Left forelimb (tissue), 1 donor: ENCODE measurements at regions not wholly inside any gene's neighbourhood (a gene's known extent, or its start where the extent isn't known, plus 50 kb on each side); places are given as distances from the start of the nearest gene placed in this dataset.

ENCODE experiments used
- DNase-seq: peaks from one replicate; pipeline ENCODE4 v3.0.0-alpha.2; 2018; ENCODE audit warnings: low spot score

DNA sequence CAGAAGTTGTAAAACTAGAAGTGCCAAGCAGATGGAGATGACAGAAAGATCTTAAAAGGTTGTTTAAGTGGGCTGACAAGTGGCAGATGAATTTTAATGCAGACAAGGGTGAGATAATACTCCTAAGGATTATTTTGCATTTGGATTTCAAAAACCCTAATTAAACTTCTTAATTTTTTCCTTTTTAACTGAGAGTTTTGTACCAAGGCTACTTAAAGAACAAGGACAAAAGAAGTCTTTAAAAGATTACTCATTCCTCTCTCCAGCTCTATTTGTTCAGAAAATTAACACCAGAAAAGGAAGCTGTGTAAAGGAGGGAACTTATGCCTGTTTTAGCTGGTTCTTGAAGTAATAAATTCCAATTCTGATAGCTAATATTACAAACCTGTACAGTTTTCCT, 275.4 kb downstream of the ETNK1 start:
- no peak for DNase-seq

DNA sequence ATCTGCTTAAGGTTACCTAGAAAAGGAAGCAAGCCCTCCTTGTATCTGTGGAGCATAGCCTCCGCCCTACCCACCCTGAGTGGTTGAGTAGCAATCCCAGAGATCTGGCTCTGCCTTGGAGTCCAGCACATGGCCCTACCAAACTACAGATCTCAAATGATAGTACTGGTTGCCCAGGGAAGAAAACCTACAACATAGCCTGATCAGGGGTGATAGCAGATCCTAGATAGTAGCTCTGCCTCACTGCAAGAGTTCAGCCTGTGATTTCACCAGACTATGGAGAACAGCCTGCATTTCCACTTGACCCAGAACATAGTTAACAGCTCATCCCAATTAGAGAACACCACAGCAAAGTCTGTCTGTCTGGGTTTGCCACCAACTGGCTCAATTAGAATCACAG, 279.5 kb downstream of the ETNK1 start:
- DNase-seq, result no peak

DNA sequence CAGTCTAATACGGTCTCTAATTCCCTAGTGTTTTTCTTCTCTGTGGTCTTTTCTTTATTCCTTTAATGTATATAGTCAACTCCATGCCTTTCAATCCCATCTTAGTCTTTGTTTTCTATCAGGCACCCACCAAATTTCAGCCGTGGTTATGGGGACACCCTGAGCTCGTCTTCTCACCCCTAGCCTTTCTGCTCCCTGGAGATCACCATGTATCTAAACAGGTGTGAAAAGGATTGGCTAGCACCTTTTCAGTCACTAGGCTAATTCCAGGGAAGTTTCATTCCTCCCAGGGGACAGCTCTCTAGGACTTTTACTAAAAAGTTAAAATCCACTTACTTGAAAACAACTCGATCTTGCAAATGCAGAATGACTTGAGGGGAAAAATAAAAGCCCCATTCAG, 291.3 kb downstream of the ETNK1 start:
- DNase-seq, result no peak

DNA sequence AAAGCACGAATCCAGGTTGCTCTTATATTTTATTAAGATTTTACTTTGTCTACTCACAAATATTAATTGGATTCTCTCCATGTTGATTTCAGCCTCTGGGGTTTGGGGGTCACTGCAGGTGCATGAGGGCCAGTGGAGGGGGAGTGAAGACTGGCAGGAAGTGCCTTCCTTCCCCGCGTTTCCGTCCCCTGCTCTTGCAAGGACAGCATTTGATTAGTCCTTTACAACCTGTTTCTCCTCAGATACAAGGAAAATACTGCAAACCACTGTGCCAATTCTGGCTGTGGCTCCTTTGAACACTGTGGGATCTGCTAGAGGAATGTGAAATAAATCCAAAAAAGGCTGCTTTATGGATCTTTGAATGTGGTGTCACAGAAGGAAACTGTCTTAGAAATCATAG, 291.8 kb downstream of the ETNK1 start:
- no peak for DNase-seq

DNA sequence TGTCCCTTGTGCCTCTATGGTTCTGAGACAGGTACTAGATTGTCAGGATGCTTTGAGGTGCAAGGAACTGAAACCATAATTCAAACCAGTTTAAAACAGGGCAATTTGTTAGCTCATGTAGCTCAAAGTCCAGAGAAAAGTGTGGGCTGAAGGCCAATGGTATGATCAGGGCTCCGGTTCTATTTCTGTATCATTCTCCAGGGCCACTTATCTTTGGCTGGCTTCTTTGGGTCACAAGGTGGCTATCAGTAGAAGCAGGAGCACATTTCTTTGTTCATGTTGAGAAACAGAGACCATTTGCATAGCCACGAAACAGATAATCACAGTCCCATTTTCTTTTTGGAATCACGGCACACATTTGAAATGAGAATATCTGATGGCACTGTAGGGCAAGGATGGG, 294.9 kb downstream of the ETNK1 start:
- DNase-seq, result no peak

DNA sequence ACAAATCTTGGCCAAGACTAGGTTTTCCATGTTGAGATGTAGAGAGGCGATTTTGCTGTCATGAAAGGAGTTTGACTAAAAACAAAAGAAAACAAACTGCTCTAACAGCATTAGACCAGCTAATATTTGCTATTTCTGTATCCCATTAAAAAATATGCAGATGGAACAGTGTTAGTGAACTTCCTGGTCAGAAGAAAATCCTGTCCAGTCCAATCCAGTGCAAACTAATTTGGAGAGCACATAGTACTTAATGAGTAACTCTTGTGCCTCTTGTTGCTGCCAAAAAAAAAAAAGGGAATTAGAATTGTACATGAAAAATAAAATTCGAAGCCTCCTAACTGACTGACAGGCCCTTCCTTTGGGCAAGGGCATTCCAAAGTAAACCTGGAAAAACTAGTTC, 298.8 kb downstream of the ETNK1 start:
- no peak for DNase-seq

DNA sequence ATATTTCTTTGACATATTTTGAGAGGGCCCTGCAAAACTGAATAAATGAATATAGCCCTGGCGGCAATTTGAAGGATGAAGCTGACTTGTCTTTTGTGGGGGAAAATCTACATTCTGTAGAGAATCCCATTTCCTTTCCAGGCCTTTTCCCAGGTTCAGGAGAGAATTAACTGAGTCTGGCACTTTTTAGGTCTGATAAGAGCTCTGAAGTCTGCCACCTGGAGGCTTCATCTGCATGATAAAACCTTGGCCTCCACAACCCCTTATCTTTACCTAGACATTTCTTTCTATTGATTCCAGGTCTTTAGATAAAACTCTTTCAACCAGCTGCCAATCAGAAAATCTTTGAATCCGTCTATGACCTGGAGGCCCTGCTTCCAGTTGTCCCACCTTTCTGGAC, 299.4 kb downstream of the ETNK1 start:
- no peak for DNase-seq

DNA sequence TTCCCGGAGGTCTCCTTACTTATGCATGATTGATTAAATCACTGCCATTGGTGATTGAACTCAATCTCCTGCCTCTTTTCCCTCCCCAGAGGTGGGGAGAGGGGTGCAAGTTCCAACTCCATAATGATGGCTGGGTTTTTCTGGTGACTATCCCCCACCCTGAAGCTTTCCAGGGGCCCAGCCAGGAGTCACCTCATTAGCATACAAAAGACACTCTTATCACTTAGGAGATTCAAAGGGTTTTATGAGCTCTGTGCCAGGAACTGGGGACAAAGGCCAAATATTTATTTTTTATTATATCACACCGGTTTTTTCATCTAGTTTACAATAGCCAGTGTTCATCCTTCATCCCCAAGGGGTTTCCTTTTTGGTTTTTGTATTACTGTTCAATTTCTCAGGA, 300.7 kb downstream of the ETNK1 start:
- no peak for DNase-seq

DNA sequence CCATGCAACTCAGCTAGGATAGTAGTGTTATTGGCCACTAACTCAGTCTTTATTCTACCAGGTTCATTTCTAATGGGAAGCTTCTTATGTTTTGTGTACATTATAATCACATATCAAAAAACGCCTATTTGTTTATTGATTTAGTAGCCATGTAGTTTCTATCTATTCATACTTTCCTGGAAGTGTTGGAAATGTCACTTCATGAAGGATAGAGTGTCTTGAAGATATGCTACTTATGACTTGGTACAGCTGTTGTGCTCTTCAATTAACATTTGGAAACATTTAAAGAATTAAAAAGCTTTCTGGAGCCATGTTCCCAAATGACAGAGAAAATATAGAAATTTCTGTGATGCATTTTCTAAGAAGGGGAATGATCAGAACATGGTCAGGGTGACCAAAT, 307.5 kb downstream of the ETNK1 start:
- DNase-seq, result no peak

DNA sequence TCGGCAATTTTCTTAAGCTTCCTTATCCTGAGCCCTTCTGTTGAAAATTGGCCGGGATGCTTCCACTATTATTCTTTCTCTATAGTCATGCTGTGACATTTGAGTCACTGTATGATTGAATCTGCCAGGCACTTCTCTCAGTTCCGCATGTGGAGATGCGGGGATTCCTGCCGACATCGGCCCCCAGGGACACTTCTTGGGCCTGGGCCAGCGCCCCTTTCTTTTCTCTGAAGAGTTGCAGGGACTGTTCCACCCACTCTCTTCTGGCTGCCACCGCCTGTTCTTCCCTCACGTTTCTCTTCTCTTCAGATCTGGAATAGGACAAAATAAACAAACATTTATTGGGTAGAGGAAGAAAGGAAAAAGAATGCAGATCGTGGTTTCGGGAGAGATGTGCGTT, 310.1 kb downstream of the ETNK1 start:
- no peak for DNase-seq

DNA sequence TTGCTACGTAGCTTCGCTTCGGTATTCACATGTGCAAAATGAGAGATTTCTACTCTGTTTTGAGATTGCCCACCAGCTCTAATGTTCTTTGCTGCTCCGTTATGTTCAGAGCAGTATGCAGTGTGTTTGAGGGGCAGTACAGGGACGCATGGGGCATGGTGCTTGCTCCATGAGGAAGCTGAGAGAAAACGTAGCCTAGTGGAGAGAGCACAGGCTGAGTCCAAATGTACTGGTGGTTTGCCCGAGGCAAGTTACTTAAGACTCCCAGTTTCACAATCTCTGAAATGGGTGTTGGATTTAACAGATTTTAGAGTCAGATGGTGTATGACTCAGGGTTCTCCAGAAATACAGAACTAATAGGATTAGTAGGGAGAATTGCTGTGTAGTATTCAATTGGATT, 310.5 kb downstream of the ETNK1 start:
- DNase-seq, result no peak

DNA sequence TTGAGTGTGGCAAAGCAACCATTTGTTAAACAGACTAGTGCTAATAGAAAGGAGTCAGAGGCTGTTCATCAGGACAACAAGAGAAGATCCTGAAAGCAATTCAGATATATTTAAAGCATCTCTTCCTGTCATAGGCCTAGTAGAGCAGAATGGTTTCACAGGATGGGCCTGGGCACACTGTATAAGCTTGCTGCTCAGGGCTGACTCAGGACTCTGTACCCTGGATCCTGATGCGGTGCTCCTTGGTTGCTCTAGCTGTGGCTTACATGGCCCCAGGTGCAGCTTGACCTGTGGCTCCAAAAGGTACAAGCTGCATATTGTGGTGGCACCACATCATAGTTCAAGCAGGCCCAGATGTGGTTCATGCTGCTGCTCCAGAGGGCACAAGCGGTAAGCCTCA, 313.4 kb downstream of the ETNK1 start:
- no peak for DNase-seq

DNA sequence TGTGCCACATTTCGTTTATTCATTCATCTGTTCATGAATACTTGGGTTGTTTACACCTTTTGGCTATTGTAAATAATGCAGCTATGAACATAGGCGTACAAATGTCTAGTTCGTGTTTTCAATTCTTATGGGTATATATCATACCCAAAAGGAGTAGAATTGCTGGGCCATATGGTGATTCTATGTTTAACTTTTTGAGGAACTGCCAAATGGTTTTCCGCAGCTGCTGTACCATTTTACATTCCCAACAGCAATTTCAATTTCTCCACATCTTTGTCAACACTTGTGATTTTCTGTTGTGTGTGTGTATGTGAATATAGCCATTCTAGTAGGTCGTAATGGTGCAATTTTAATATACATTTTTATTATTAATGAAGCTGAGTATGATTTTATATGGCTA, 326.2 kb downstream of the ETNK1 start:
- no peak for DNase-seq

DNA sequence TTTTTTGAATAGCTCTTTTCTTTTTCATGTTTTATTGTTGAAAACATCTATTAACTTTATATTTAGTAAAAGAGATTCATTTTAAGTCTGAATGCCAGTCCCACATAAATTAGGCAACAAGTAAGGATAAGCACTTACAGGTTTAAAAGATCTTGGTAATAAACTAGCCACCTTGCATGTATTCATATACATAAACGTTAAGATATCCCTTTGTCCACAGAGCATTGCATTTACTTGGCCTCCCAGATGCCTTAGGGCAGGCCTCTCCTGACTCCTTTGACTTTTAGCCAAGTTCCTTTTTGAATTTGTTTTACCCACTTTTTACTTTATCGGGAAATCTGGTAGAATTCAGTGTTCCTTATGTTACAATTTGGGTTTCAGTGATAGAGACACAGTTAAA, 331.7 kb downstream of the ETNK1 start:
- DNase-seq, result no peak

DNA sequence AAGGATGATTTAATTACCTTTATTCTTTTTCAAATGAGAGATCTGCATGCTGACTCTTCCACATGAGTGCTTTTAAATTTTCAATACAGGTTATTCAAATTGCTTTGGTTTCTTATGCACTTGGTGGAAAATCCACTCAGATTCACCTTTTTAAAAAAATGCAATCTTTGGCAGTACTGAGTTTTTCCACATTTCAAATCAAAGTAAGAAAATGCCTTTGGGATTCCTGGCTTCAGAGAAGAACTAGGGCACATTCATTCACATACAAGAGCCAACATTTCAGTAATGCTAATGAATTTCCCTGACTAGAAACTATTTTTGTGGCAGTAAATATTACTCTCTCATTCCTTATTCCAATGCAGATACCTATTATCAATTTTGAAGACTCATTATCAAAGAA, 342.2 kb downstream of the ETNK1 start:
- no peak for DNase-seq

DNA sequence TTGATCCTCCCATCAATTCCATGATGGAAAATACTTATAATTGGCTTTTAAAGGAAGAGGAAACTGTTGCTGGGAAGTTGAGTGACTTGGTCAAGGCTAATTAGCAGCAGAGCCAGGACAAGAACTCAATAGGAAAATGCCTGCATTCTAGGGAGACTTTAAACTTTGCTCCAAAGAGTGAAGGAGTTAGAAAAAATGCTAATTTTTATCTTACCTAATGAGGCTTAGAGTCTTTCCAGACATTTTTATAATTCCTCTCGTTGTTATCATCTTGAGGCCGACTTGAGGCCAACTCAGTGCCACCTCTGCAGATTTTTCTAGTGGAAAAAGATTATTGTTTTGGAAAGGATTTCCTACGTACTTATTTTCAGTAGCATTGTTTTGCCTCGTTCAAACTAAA, 344.6 kb downstream of the ETNK1 start:
- DNase-seq, result no peak

DNA sequence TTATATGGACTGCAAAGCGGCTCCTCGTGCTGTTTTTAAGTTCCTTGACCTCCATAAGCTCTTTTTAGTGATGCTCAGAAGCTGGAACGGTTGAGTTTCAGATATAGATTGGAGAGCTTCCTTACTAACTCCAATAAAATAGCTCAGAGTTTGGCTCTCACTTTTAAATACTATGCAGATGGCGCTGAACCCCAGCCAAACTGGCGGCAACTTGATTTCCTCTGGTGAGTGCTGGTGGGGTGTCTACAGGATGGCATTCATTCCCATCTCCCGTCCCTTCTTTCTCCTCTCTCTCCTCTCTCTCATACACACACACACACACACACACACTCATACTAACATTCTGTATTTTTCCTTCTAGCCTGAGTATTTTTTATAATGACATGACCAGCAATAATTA, 346.3 kb downstream of the ETNK1 start:
- DNase-seq, result no peak

DNA sequence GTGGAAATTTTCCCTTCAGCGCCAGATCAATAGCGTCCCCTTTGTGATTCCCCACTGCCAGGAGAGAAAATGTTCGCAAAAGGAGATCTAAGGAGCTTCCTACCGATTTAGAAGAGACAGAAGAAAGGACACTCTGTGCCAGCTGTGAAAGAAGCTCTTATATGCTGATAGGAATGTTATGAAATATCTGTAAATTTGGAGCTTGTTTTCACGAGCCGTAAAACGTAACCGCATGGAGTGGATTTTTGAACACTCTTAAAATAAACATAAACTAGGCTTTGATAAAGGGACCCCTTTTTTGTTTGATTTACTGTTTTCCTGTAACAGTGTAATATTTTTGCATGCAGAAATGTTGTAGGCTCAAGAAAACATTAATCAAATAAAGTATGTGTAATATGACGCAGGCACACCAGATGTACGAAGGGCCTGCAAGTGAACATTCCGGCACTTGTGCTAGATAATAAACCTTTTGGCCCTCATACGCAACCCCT, 346.8 kb downstream of the ETNK1 start:
- DNase-seq, result no peak

DNA sequence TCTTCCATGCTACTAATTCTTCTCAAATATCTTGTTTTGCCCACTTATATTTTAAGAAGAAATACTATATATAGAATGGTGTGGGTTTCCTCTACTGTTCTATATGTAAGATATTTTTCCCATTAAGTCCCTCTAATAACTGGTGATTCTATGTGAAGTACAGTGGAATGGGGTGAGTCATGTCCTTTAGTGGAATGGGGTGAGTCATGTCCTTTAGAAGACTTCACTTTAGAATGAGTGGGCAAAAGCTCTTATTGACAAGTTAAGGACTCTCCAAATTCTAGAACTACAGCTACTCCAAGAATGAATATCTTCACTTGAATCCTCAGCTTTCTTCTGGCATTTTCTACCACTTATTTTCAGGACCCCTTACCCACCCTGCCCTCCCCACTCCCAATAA, 349.9 kb downstream of the ETNK1 start:
- DNase-seq, result no peak

DNA sequence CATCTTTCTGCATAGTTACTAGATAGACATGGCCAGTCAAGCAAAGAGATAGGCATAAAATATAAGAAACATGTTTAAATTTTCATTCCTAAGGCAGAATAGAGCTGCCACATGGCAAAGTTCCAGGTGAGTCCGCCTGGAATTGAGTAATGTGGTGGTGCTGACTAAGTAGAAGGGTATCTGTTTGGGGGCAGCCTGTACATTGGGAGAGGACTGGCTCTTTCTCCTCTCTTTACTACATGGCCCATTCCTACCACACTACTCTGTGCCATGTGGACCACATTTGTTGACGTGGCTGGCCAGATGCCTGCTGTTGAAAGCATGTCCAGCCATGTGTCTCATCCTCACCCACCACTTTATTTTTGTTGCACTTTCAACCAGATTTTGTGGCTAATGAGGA, 354.0 kb downstream of the ETNK1 start:
- DNase-seq, result no peak

DNA sequence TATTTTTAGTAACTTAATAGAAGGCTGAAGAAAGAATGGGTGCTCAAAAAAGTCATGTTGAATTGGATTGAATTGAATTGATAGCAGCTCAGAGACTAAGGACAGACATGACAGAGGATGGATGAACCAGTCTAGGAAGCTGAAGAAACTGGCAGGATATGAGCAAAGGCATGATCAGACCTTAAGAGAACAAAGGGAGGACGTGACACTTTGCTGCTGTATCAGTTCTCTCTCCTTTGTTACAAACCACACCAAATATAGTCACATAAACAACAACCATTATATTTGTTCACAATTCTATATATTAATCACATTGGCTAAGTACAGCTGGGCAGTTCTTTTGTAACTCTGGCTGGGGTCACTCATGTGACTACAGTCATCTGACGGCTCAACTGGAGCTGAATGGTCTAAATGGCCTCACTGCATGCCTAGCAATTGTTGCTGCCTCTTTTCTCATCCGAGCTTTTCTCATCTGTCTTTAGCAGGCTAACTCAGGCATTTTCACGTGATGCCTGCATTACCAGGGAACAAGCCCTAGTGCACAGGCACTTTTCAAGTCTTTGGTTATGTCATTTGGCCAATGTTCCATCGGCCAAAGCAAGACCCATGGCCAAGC, 355.0 kb downstream of the ETNK1 start:
- DNase-seq, result no peak

DNA sequence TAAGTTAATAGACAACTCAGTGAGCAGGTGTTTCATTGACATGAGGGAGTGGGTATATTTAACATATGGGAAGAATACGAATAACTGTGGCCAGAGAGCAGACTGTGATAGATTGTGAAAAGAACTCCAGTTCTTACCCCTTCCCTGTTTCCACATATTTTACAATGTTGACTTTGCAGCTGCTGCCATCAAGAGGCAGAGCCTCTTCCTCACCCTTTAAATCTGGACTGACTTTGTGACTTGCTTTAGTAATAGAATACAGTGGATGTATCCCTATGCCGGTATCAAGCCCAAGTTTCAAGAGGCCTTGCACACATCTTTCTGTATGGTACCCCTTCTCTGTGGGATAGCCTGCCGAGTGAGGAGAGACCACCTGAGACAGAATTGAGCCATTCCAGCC, 356.7 kb downstream of the ETNK1 start:
- DNase-seq, result no peak

DNA sequence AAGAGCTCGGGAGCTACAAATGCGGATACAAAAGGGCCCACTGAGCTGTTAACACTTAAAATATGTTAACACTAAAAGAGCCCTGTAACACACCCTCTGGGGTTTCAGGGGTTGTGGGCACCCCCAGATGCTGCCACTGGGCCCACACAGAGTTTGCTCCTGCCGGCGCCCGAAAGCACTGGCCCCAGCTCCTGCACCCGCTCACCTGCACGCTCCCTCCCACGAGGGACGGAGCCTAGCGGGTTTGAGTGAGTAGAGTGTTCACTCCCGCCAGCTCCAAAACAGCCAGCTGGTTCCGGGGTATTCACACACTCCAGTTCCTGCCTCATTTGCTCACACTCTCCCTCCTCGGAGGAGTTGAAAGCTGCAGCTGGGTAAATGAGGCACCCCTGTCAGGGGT, 357.7 kb downstream of the ETNK1 start:
- DNase-seq, result no peak

DNA sequence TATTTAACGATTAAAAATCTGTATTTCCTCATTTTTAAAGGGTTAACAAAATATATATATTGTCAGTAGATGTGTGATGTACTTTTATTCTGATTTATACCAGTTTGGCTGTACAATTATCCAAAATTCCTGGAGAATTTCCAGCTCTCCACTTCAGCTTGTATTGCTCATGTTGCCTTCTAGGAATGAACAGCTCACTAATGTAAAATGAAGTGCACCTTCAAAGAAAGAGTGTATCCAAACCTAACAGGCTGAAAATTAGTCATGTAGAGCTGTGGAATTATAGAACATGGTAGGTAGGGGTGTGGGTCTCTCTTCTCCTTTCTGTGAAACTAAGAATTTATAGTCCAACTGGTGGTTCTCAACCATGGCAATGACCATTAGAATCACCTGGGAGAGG, 362.0 kb downstream of the ETNK1 start:
- DNase-seq, result no peak

DNA sequence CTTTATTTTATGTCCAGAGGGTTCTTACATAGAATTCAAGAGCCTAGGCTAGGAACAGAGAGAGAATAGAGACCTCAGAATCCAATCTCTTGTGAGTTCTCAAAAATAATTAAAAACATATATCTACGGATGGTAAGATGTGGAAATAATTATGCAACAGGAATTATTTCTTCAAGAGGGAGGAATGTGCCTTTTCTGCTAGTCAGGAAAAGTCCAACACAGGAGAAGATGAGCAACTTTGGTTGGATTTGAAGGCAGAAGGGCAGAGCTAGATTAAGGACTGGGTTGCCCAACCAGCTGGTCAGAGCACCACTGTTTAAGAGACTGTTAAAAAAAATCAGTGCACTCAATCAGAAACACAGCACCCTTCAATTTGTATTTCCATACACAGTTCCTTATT, 365.5 kb downstream of the ETNK1 start:
- DNase-seq, result no peak
